ENCODE measurements at regions not wholly inside any gene's neighbourhood (a gene's known extent, or its start where the extent isn't known, plus 50 kb on each side); places are given as distances from the start of the nearest gene placed in this dataset.

- TF ChIP-seq ARNTL (CRISPR knock-in tag; IDR thresholded peaks at IDR 0.05; ENCODE audit: borderline replicate concordance, low read depth) (no peak), OSR1 (CRISPR knock-in tag; IDR thresholded peaks at IDR 0.05) (no peak)
- TF ChIP-seq, protein P1, sequence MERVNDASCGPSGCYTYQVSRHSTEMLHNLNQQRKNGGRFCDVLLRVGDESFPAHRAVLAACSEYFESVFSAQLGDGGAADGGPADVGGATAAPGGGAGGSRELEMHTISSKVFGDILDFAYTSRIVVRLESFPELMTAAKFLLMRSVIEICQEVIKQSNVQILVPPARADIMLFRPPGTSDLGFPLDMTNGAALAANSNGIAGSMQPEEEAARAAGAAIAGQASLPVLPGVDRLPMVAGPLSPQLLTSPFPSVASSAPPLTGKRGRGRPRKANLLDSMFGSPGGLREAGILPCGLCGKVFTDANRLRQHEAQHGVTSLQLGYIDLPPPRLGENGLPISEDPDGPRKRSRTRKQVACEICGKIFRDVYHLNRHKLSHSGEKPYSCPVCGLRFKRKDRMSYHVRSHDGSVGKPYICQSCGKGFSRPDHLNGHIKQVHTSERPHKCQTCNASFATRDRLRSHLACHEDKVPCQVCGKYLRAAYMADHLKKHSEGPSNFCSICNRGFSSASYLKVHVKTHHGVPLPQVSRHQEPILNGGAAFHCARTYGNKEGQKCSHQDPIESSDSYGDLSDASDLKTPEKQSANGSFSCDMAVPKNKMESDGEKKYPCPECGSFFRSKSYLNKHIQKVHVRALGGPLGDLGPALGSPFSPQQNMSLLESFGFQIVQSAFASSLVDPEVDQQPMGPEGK (CRISPR knock-in tag; IDR thresholded peaks at IDR 0.05; ENCODE audit: borderline replicate concordance): no peak
Observed at GRCh38 chr10:81152656-81153055, 615.0 kb downstream of the SH2D4B start.
